HepG2 (cell line): ENCODE measurements at regions not wholly inside any gene's neighbourhood (a gene's known extent, or its start where the extent isn't known, plus 50 kb on each side); places are given as distances from the start of the nearest gene placed in this dataset.

Source experiments
- KLF15 ChIP-seq: sonication (generic); formaldehyde crosslinking; IDR thresholded peaks from 2 replicates; pipeline ENCODE4 v1.8.1; 2023; ENCODE audit warnings: borderline replicate concordance, mild to moderate bottlenecking, inconsistent platforms, missing genetic modification reagents, mixed read lengths
- NFIC ChIP-seq: IDR thresholded peaks from 2 replicates; pipeline ENCODE4 v1.6.1; 2012; ENCODE audit warnings: mild to moderate bottlenecking, low read length, inconsistent platforms
- RAD51 ChIP-seq: fragments of 450-650 bp; IDR thresholded peaks from 2 replicates; pipeline ENCODE4 v1.6.1; 2016; ENCODE audit warnings: borderline replicate concordance
- TF ChIP-seq, protein P1 (sequence below): sonication (generic); formaldehyde crosslinking; IDR thresholded peaks from 2 replicates; pipeline ENCODE4 v1.5.0; 2020; ENCODE audit warnings: mild to moderate bottlenecking, missing genetic modification reagents, moderate library complexity
- TF ChIP-seq, protein P2 (sequence below): sonication (generic); formaldehyde crosslinking; IDR thresholded peaks from 2 replicates; pipeline ENCODE4 v1.8.0; 2022; ENCODE audit warnings: missing genetic modification reagents, mild to moderate bottlenecking, moderate library complexity, borderline replicate concordance

DNA sequence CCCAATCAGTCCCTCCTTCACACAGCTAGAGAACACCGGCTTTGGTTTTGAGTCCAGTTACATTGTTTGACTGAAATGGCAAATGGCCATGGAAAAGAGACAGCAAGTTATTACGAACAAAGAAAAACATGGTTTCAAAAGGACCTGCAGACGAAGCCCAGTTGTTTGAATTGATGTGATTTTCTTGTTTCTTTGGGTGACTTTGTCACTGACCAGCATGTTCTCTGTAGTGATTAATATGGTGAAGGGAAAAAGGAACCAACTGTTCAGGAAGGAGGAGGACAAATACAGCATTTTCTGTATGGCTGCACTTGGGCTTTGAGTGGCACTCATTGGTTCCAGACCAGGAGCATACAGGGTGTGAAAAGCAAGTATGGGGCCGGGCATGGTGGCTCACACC is 217.4 kb upstream of the TPM1 start:
- TF ChIP-seq RAD51 (no peak), KLF15 (CRISPR knock-in tag) (no peak), NFIC (no peak)
- TF ChIP-seq, protein P1, sequence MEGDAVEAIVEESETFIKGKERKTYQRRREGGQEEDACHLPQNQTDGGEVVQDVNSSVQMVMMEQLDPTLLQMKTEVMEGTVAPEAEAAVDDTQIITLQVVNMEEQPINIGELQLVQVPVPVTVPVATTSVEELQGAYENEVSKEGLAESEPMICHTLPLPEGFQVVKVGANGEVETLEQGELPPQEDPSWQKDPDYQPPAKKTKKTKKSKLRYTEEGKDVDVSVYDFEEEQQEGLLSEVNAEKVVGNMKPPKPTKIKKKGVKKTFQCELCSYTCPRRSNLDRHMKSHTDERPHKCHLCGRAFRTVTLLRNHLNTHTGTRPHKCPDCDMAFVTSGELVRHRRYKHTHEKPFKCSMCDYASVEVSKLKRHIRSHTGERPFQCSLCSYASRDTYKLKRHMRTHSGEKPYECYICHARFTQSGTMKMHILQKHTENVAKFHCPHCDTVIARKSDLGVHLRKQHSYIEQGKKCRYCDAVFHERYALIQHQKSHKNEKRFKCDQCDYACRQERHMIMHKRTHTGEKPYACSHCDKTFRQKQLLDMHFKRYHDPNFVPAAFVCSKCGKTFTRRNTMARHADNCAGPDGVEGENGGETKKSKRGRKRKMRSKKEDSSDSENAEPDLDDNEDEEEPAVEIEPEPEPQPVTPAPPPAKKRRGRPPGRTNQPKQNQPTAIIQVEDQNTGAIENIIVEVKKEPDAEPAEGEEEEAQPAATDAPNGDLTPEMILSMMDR (CRISPR knock-in tag): no peak
- TF ChIP-seq, protein P2, sequence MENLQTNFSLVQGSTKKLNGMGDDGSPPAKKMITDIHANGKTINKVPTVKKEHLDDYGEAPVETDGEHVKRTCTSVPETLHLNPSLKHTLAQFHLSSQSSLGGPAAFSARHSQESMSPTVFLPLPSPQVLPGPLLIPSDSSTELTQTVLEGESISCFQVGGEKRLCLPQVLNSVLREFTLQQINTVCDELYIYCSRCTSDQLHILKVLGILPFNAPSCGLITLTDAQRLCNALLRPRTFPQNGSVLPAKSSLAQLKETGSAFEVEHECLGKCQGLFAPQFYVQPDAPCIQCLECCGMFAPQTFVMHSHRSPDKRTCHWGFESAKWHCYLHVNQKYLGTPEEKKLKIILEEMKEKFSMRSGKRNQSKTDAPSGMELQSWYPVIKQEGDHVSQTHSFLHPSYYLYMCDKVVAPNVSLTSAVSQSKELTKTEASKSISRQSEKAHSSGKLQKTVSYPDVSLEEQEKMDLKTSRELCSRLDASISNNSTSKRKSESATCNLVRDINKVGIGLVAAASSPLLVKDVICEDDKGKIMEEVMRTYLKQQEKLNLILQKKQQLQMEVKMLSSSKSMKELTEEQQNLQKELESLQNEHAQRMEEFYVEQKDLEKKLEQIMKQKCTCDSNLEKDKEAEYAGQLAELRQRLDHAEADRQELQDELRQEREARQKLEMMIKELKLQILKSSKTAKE (CRISPR knock-in tag): no peak
